Inflammatory macrophage treated with lipopolysaccharide for 1 hour (primary cell): ENCODE measurements at regions not wholly inside any gene's neighbourhood (a gene's known extent, or its start where the extent isn't known, plus 50 kb on each side); places are given as distances from the start of the nearest gene placed in this dataset.
"Not testable (repeated sequence)": the region's sequence is repeated elsewhere in the genome, so short reads cannot be mapped to it uniquely, and the experiment has no call there.

Experiments used
- DNase-seq, 2 donors: peaks; one replicate each; pipeline ENCODE4 v3.0.0-alpha.2; 2020 to 2022

DNA sequence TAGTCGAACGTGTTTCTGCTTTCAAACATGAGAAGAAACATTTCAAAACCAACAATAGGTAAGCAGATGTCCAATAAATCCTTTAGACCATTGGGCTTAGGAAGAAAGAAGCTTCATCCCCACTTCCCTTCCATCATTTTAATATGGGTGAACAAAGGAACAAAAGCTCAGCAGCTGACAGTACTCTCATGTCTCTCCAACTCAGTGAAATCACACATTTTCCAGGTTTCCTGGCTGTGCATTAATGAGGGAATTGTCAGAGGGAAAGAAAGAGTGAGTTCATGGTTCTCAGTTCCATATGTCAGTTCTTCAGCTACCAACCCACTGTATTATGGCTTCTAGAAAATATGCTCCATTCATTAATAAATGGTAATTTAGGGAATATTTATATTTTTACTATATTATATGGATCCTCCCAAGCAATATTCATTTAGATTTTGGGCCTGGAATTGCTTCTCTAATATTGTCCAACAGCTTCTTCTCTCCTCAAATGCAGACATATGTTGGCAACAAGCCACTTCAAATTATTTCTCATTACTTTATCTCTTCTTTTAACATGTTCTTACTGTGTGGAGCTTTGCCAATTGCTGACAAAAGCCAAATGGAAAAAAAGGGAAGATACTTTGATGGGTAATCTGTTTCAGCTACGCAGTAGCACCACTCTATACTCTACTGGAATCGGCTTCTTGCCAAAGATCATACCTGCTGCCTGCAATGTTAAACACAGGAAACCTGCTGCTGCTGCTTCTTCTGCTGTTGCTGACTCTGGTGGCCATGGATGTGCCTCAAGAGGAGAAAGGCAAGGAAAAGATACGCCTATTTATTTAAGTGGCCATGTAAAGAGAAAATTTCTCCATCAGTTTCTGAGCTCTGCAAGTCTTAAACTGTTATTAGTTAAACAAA lies 1757.6 kb downstream of the ARAP2 start:
- DNase-seq = no peak

- peak in 1 of 2 donors; percentile 2 for DNase-seq
These were observed 1751.9 kb downstream of the ARAP2 start for GRCh38 chr4:34492414-34492813.

GRCh38 chr4:34502086-34502485 lies 1742.2 kb downstream of the ARAP2 start:
- no peak for DNase-seq

- DNase-seq = not testable (repeated sequence)
These were observed 1739.6 kb downstream of the ARAP2 start for GRCh38 chr4:34504731-34505130.

DNA sequence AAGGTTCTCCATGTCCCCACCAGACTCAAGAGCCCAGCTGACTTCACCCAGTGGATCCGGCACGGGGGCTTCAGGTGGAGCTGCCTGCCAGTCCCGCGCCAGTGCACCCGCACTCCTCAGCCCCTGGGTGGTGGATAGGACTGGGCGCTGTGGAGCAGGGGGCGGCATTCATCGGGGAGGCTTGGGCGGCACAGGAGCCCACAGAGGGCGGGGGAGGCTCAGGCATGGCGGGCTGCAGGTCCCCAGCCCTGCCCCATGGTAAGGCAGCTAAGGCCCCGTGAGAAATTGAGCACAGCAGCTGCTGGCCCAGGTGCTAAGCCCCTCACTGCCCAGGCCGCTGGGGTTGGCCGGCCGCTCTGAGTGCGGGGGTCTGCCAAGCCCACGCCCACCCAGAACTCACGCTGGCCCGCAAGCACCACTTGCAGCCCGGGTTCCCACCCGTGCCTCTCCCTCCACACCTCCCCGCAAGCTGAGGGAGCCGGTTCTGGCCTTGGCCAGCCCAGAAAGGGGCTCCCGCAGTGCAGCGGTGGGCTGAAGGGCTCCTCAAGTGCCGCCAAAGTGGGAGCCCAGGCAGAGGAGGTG lies 1737.7 kb downstream of the ARAP2 start:
- DNase-seq = not testable (repeated sequence)

- no peak for DNase-seq
These were observed 1731.7 kb downstream of the ARAP2 start for GRCh38 chr4:34512616-34513015.

GRCh38 chr4:34516524-34516923 lies 1727.8 kb downstream of the ARAP2 start:
- DNase-seq = no peak

- no peak for DNase-seq
These were observed 1709.4 kb downstream of the ARAP2 start for GRCh38 chr4:34534916-34535315.

DNA sequence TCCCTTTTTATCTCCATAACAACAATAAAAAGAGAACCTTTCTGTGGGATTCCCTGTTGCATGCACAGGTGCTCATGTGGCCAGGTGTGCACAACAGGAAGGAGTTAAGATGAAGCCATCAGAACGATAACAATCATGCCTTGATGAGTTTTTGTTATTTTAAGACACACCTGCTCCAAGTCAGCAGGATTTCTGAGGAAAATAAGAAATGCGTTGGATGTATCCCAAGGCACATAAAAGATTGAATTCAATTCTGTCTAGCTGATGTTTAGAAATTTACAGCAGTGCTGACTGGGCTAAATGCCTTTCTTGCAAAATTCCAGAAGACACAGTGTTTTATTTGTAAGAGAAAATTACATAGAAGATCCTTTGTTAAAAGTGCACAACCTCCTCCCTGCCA lies 1678.2 kb downstream of the ARAP2 start:
- DNase-seq = no peak

DNA sequence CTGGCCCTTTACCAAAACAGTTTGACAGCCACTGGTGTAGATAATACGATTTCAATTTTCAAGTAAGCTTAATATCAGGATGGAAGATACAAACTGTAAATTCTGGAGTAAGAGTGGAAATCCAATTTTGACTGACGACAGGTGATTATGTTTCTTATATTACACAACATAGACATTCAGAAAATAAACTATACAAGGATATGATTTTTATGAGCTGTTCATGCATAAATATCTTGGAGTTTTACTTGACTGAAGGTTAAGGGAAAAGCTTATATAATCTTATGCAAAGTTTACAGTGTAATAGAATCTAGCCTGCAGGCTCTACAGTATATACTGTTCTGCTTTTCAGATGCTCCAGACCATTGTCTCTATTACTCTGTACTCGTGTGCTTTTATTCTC lies 1672.3 kb downstream of the ARAP2 start:
- no peak for DNase-seq

DNA sequence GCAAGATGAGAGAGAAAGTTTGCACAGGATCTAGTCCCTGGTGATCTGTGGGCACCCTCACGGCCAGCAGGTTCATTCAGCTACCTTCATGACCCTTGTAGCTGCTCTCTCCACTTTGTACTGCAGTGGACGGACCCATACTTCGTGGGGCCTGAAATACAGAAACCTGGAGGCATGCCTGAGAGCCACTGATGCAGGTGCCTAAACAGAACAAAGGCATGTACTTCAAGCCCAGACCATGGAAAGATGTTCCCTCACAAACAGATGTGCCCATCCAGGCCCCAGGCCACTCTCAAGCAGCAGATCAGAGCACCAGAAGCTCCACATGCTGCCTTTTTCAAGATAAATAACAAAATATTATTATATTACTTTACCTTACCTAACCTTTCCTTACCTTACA lies 1629.0 kb downstream of the ARAP2 start:
- DNase-seq = no peak

DNA sequence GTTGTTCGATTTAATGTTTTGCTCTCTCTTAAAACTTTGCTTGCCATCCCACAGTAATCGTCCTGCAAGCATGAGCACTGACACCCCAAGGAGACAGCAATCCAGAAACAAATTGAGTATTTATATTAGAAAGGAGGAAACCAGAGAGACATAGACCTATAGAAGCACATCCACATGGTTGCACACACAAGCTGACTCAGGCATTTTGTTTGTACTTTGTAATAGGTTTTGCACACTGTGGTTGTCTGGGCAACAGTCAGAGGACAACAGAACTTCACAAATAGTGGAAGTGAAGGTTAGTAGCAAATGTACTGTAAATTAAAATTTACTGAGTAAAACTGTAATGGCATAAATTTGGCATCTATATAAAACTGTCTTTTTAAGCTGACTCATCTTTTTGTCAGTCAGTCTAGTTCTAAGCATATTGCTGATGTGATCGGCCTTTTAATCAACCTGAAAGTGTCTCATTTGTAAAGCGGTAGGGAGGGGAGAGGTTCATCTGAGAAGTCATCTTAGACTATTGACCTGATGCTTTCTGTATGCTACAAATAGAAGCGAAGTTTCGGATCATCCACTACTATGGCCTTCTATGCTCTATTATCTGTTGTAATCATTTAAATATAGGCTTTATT lies 1624.7 kb downstream of the ARAP2 start:
- no peak for DNase-seq

- no peak for DNase-seq
These were observed 1615.8 kb downstream of the ARAP2 start for GRCh38 chr4:34628471-34628870.

GRCh38 chr4:34629451-34629850 lies 1614.9 kb downstream of the ARAP2 start:
- no peak for DNase-seq

- no peak for DNase-seq
These were observed 1611.1 kb downstream of the ARAP2 start for GRCh38 chr4:34633241-34633640.

DNA sequence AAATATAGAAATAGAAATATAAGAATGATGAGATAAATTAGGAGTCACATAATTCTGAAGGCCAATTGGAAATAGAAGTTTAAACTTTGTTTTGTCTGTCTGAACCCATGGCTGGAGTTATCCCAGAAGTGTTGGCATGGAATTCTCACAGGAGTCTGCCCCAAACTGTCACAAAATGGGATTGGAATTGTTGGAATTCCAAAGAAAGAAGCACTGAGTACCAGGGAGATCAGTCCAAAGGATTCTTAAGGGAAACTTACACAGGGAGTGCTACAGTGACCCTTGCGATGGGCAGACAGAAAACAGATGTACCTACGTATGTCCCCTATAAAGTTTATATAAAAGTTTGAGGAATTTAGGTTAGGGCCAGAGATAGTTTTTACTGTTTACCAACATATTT lies 1607.7 kb downstream of the ARAP2 start:
- DNase-seq = no peak

DNA sequence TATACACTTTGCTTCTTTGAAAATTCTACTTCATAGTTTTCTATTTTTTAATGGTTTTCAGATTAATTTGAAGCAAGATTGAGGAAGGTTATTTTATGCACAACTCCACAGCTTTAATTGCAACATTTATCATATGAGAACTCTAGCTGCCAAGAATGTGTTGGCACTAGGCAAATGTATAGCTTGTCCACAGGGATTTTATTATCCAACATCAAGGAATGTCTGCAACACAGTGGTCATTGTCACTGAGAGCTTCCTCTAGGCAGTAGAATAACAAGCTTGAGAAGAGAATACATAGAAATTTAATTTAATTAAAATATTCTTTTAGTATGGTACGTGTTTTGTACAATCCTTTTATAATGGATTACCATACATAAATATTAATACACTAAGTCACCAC lies 1600.8 kb downstream of the ARAP2 start:
- no peak for DNase-seq

- DNase-seq = no peak
These were observed 1599.7 kb downstream of the ARAP2 start for GRCh38 chr4:34644579-34645115.

- no peak for DNase-seq
These were observed 1594.6 kb downstream of the ARAP2 start for GRCh38 chr4:34649716-34650115.

DNA sequence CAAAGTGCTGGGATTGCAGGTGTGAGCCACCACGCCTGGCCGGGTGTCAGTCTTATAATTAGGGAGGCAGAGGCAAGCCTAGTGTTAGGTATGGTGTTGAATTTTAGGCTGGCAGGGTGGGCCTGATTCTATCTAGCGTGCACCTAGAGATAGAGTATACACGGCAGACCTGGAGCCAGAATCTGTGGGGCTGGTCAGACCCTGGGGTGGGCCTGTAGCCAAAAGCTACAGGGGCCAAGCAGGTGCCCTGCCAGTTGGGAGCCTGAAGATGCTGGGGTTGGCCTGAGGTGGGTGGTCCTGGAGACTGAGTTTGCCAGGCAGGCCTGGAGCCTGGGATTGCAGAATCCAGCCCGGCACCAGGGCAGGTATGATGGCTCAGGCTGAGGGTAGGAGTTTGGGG lies 1580.3 kb downstream of the ARAP2 start:
- no peak for DNase-seq

- no peak for DNase-seq
These were observed 1567.9 kb downstream of the ARAP2 start for GRCh38 chr4:34676400-34676799.

- no peak for DNase-seq
These were observed 1565.9 kb downstream of the ARAP2 start for GRCh38 chr4:34678431-34678830.

GRCh38 chr4:34679228-34679627 lies 1565.1 kb downstream of the ARAP2 start:
- DNase-seq = no peak

- no peak for DNase-seq
These were observed 1534.8 kb downstream of the ARAP2 start for GRCh38 chr4:34709564-34709963.
